Panc1 (cell line): ENCODE measurements at regions not wholly inside any gene's neighbourhood (a gene's known extent, or its start where the extent isn't known, plus 50 kb on each side); places are given as distances from the start of the nearest gene placed in this dataset.

ENCODE experiments used
- ATAC-seq: fragments of 200-7000 bp; cut with Tn5 transposase; 2 replicates; pipeline ENCODE4 v1.9.1; 2020; ENCODE audit warnings: mild to moderate bottlenecking, moderate library complexity
- BruUV-seq: library from RNA; stranded (reverse); fragments of 400-500 nt; replicated peaks from 2 replicates; lab custom pipeline; 2021; lab: Mats Ljungman, UMichigan
- CTCF ChIA-PET: fragments of 300-600 bp; sonication (Branson Sonifier 250); formaldehyde crosslinking; loops from one replicate; lab custom pipeline; 2022; ENCODE audit warnings: antibody characterized with exemption; lab: Charles Lee
- POLR2A ChIA-PET: fragments of 300-600 bp; sonication (Branson Sonifier 250); formaldehyde crosslinking; loops from one replicate; lab custom pipeline; 2022; ENCODE audit warnings: antibody characterized with exemption; lab: Charles Lee
- DNase-seq: peaks from one replicate; pipeline ENCODE4 v3.0.0-alpha.2; 2010; ENCODE audit warnings: low read depth, low spot score
- H3K27ac ChIP-seq: 2 replicates; pipeline ENCODE4 v1.5.1; 2011; ENCODE audit warnings: mild to moderate bottlenecking, low read length, inconsistent platforms
- H3K27me3 ChIP-seq: fragments of 200-500 bp; sonication (Bioruptor generic); 2 replicates; pipeline ENCODE4 v1.6.0; 2014; ENCODE audit warnings: low read length, inconsistent platforms; ENCODE audit not compliant: control insufficient read depth, insufficient read depth
- H3K36me3 ChIP-seq: fragments of 200-500 bp; sonication (Bioruptor generic); 2 replicates; pipeline ENCODE4 v1.5.1; 2014; ENCODE audit warnings: inconsistent platforms, mild to moderate bottlenecking, low read length, moderate library complexity; ENCODE audit not compliant: control insufficient read depth, insufficient read depth
- H3K4me1 ChIP-seq: 2 replicates; pipeline ENCODE4 v1.5.1; 2011; ENCODE audit warnings: inconsistent platforms, mild to moderate bottlenecking, low read length, moderate library complexity; ENCODE audit not compliant: control insufficient read depth, insufficient read depth
- H3K4me3 ChIP-seq, 2 experiments: 2 replicates each; pipeline ENCODE4 v1.5.1; 2011 to 2012; ENCODE audit warnings: low read depth in 2 of 2, low read length in 2 of 2, mild to moderate bottlenecking in 2 of 2, inconsistent platforms in 1 of 2, moderate library complexity in 1 of 2
- H3K9me3 ChIP-seq: fragments of 200-500 bp; sonication (Bioruptor generic); 2 replicates; pipeline ENCODE4 v1.5.1; 2014; ENCODE audit warnings: low read depth, mild to moderate bottlenecking, inconsistent platforms, low read length, moderate library complexity; ENCODE audit not compliant: control insufficient read depth, insufficient read depth
- POLR2AphosphoS5 ChIP-seq: IDR thresholded peaks from 2 replicates; pipeline ENCODE4 v1.6.1; 2012; ENCODE audit warnings: mild to moderate bottlenecking, low read depth, low read length, moderate library complexity
- REST ChIP-seq, 2 experiments: IDR thresholded peaks; 2 replicates each; pipeline ENCODE4 v1.6.1; 2011 to 2012; ENCODE audit warnings: low read depth in 2 of 2, control low read depth in 1 of 2, low read length in 1 of 2, mild to moderate bottlenecking in 1 of 2, moderate library complexity in 1 of 2; ENCODE audit not compliant: insufficient read depth in 1 of 2
- SIN3A ChIP-seq: IDR thresholded peaks from 2 replicates; pipeline ENCODE4 v1.6.1; 2012; ENCODE audit warnings: low read depth, mild to moderate bottlenecking, low read length, moderate library complexity, borderline replicate concordance; ENCODE audit not compliant: insufficient read depth
- TCF7L2 ChIP-seq: IDR thresholded peaks from 2 replicates; pipeline ENCODE4 v1.6.1; 2011; ENCODE audit warnings: mild to moderate bottlenecking, low read depth, low read length, inconsistent platforms
- in situ Hi-C: cut with HindIII; loops from 2 replicates; pipeline ENCODE4 v1.10.0; 2016; ENCODE audit warnings: low sequenced_read_pairs, low pct_unique_long_range_greater_than_20kb
- intact Hi-C: fragments of 100-400 bp; cut with micrococcal nuclease; formaldehyde crosslinking; loops from one replicate; pipeline ENCODE4 v1.10.0; 2022; ENCODE audit not compliant: unreplicated experiment
- TF ChIP-seq, protein P1 (sequence below): fragments of 450-650 bp; IDR thresholded peaks from 2 replicates; pipeline ENCODE4 v1.5.1; 2017; ENCODE audit warnings: mild to moderate bottlenecking

DNA sequence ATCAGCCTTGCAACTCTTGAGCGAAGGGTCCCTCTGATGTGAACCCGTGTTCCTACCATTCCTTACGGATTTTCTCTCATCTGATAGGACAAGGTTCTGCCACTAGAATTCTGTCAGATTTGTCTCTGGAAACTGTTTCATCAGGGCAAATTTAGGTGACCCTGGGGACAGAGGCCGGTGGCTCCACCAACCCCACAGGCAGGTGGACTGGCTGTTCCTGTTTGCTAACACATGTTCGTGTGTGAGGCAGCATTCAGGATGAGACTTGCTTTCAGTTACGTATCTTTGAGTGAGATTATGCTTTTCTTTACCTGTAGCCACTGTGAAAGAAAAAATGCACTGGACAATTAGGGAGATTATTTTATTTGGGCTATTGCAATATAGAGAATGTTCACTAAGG, 449.9 kb downstream of the INHBA start:
- ChIA-PET CTCF (no interaction called here), POLR2A (no interaction called here)
- H3K27ac ChIP-seq: no peak overlapping the region
- H3K4me3 ChIP-seq: no peak overlapping the region
- in situ Hi-C loops (no loop called here), intact Hi-C loops (no loop called here)
- DNase-seq: no peak
- H3K36me3 ChIP-seq: no peaks in the 10 kb centered on the region
- ATAC-seq: no peak
- peaks cover 11% of the 10 kb centered on the region; the same call in 1 of the 2 replicates for H3K9me3 ChIP-seq
- no peaks in the 10 kb centered on the region for H3K27me3 ChIP-seq
- H3K4me1 ChIP-seq: peaks cover 4% of the 10 kb centered on the region
- BruUV-seq: no TSS peak
- TF ChIP-seq REST (IDR thresholded peaks at IDR 0.05; ENCODE audit: insufficient read depth in 1 of 2, low read depth in 2 of 2, low read length in 1 of 2): no peak
- no peak for TF ChIP-seq TCF7L2
- no peak for TF ChIP-seq POLR2AphosphoS5
- TF ChIP-seq SIN3A: no peak

- ATAC-seq: no peak
- H3K4me3 ChIP-seq: no peak overlapping the region
- H3K4me1 ChIP-seq: peaks cover 8% of the 10 kb centered on the region
- no peaks in the 10 kb centered on the region for H3K36me3 ChIP-seq
- peaks cover 10% of the 10 kb centered on the region; the same call in 1 of the 2 replicates for H3K9me3 ChIP-seq
- no peak for DNase-seq
- intact Hi-C loops: no loop called here
- ChIA-PET CTCF (no interaction called here), POLR2A (no interaction called here)
- H3K27ac ChIP-seq: no peak overlapping the region
- H3K27me3 ChIP-seq: no peaks in the 10 kb centered on the region
- in situ Hi-C loops: no loop called here
- TF ChIP-seq SIN3A: no peak
- TF ChIP-seq REST (IDR thresholded peaks at IDR 0.05; ENCODE audit: insufficient read depth in 1 of 2, low read depth in 2 of 2, low read length in 1 of 2): no peak
- TF ChIP-seq TCF7L2: no peak
- TF ChIP-seq POLR2AphosphoS5: no peak
- TF ChIP-seq, protein P1, sequence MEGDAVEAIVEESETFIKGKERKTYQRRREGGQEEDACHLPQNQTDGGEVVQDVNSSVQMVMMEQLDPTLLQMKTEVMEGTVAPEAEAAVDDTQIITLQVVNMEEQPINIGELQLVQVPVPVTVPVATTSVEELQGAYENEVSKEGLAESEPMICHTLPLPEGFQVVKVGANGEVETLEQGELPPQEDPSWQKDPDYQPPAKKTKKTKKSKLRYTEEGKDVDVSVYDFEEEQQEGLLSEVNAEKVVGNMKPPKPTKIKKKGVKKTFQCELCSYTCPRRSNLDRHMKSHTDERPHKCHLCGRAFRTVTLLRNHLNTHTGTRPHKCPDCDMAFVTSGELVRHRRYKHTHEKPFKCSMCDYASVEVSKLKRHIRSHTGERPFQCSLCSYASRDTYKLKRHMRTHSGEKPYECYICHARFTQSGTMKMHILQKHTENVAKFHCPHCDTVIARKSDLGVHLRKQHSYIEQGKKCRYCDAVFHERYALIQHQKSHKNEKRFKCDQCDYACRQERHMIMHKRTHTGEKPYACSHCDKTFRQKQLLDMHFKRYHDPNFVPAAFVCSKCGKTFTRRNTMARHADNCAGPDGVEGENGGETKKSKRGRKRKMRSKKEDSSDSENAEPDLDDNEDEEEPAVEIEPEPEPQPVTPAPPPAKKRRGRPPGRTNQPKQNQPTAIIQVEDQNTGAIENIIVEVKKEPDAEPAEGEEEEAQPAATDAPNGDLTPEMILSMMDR: no peak
- no TSS peak for BruUV-seq
Measured at GRCh38 chr7:41252551-41252950, 450.3 kb downstream of the INHBA start.
